ENCODE measurements at regions not wholly inside any gene's neighbourhood (a gene's known extent, or its start where the extent isn't known, plus 50 kb on each side); places are given as distances from the start of the nearest gene placed in this dataset.
"Not testable (repeated sequence)": the region's sequence is repeated elsewhere in the genome, so short reads cannot be mapped to it uniquely, and the experiment has no call there.

DNA sequence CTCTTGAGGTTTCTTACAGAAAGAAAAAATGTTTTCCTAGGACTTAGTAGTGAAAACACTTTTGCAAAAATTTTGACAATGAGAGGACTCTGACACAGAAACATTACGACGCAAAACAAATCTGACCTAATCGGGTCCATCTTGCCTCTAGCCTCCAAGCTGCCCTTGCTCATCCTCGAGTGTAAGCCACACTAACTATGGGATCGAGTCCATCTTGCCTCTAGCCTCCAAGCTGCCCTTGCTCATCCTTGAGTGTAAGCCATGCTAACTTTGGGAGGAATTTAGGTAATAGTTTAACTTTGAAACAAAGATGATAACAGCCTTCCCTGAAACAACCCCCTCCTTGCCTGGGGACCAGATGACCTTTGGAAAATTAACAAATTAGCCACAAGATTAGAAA is 100.3 kb upstream of the FRG1 start:
- in situ Hi-C loops (cut with MboI; ENCODE audit: low pct_unique_long_range_greater_than_20kb, low sequenced_read_pairs, unreplicated experiment), result no loop called here
- TF ChIP-seq, protein P1, sequence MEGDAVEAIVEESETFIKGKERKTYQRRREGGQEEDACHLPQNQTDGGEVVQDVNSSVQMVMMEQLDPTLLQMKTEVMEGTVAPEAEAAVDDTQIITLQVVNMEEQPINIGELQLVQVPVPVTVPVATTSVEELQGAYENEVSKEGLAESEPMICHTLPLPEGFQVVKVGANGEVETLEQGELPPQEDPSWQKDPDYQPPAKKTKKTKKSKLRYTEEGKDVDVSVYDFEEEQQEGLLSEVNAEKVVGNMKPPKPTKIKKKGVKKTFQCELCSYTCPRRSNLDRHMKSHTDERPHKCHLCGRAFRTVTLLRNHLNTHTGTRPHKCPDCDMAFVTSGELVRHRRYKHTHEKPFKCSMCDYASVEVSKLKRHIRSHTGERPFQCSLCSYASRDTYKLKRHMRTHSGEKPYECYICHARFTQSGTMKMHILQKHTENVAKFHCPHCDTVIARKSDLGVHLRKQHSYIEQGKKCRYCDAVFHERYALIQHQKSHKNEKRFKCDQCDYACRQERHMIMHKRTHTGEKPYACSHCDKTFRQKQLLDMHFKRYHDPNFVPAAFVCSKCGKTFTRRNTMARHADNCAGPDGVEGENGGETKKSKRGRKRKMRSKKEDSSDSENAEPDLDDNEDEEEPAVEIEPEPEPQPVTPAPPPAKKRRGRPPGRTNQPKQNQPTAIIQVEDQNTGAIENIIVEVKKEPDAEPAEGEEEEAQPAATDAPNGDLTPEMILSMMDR (IDR thresholded peaks at IDR 0.05; ENCODE audit: extremely low read depth, insufficient read depth, missing control alignments), result no peak
- DNase-seq (ENCODE audit: low spot score), result no peak

DNA sequence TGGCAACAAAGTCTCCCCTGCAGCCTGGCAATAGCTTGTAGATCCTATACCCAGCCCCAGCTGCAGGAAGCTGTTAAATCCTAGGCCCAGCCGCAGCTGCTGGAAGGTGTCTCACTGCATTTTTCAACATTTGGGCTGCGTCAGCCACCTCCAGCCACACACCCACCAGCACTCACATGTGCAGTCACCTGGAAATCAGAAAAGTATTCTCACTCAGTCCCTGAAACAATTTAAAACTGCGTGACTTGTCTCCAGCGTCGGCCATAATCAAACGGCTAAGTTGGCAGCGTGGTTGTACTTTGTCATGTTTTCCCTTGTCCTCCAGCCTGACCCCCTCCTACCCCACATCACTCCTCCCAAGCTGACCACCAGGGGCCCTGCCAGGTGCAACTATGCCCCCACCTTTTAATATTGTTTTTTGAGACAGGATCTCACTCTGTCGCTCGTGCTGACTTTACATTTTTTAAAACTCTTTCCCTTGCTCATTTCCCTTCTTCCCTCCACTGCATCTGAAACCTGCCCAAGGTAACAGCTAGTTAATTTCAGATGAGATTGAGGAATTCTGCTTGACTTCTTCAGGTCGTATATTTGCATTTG is 97.2 kb upstream of the FRG1 start:
- DNase-seq (ENCODE audit: low spot score), result no peak
- TF ChIP-seq, protein P1 (IDR thresholded peaks at IDR 0.05; ENCODE audit: extremely low read depth, insufficient read depth, missing control alignments), result no peak
- in situ Hi-C loops (cut with MboI; ENCODE audit: low pct_unique_long_range_greater_than_20kb, low sequenced_read_pairs, unreplicated experiment), result no loop called here

DNA sequence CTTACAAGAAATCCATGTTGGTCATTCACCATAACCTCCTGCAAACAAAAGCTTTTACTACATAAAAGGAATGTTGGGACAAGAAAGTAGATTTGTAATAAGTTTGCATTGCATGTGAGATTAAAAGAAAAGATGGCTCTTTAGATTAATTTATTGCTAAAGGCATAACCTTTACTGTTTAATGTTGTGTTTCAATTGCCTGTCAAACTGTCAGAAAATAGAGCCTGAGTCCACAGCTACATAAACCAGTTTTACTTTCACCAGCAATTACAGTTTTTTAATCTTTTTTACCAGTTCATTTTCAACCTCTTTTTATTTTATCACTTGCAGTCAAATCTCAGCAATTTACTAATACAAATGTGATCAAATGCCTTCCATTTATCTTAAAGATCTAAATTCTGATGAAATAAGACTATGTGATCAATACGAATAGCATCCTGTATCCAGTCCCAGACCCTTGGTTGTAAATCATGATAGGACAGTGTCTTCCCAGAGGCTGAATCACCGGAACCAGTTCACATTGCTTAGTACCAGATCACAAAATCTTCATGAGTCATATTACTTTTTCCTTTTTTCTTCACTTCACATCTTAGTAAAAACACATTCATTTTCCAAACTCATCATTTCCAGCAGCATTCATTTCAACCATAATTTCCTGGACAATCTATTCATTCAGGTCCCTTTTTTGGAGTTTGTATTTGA is 95.4 kb upstream of the FRG1 start:
- TF ChIP-seq, protein P1 (IDR thresholded peaks at IDR 0.05; ENCODE audit: extremely low read depth, insufficient read depth, missing control alignments), result no peak
- in situ Hi-C loops (cut with MboI; ENCODE audit: low pct_unique_long_range_greater_than_20kb, low sequenced_read_pairs, unreplicated experiment), result no loop called here
- no peak for DNase-seq (ENCODE audit: low spot score)

DNA sequence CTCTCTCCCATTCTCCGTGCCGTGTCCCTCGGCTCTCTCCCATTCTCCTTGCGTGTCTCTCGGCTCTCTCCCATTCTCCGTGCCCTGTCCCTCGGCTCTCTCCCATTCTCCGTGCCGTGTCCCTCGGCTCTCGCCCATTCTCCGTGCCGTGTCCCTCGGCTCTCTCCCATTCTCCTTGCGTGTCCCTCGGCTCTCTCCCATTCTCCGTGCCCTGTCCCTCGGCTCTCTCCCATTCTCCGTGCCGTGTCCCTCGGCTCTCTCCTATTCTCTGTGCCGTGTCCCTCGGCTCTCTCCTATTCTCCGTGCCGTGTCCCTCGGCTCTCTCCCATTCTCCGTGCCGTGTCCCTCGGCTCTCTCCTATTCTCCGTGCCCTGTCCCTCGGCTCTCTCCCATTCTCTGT is 94.6 kb upstream of the FRG1 start:
- DNase-seq (ENCODE audit: low spot score); in situ Hi-C loops (cut with MboI; ENCODE audit: low pct_unique_long_range_greater_than_20kb, low sequenced_read_pairs, unreplicated experiment): not testable (repeated sequence)

DNA sequence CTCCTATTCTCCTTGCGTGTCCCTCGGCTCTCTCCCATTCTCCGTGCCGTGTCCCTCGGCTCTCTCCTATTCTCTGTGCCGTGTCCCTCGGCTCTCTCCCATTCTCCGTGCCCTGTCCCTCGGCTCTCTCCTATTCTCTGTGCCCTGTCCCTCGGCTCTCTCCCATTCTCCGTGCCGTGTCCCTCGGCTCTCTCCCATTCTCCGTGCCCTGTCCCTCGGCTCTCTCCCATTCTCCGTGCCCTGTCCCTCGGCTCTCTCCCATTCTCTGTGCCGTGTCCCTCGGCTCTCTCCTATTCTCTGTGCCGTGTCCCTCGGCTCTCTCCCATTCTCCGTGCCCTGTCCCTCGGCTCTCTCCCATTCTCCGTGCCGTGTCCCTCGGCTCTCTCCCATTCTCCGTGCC is 94.1 kb upstream of the FRG1 start:
- DNase-seq (ENCODE audit: low spot score); in situ Hi-C loops (cut with MboI; ENCODE audit: low pct_unique_long_range_greater_than_20kb, low sequenced_read_pairs, unreplicated experiment): not testable (repeated sequence)

DNA sequence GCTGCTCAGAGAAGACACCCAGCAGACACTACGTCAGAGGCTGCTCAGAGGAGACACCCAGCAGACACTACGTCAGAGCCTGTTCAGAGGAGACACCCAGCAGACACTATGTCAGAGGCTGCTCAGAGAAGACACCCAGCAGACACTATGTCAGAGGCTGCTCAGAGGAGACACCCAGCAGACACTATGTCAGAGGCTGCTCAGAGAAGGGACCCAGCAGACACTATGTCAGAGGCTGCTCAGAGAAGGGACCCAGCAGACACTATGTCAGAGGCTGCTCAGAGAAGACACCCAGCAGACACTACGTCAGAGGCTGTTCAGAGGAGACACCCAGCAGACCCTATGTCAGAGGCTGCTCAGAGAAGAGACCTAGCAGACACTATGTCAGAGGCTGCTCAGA is 92.0 kb upstream of the FRG1 start:
- in situ Hi-C loops (cut with MboI; ENCODE audit: low pct_unique_long_range_greater_than_20kb, low sequenced_read_pairs, unreplicated experiment); DNase-seq (ENCODE audit: low spot score): not testable (repeated sequence)

DNA sequence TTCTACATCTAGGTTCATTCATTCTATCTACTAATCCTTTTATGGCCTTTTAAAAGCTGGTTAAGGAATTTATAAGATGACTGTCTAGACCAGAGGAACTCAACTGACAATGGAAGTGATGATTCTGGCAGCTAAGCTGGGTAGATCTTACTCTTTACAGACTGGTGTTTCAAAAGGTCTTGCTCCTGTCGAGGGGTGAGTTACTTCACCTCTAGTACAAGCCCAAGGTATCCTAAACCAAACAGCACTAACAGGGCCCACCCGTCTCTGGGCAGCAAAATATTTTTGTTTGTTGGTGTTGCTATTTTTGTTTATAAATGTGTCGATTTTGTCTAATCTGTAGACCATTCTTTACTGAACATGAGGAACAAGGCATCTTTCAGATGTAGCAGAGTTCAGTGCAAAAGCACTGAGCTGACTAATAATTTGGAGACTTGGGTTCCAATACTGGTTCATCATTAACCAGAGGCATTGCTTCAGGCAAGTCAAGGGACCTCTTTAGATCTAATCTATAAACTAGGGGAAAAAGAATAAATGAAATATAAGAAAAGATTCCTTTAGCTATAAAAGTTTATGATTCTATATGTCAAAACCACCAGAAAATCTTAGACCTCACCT is 90.3 kb upstream of the FRG1 start:
- in situ Hi-C loops (cut with MboI; ENCODE audit: low pct_unique_long_range_greater_than_20kb, low sequenced_read_pairs, unreplicated experiment), result no loop called here
- no peak for DNase-seq (ENCODE audit: low spot score)

DNA sequence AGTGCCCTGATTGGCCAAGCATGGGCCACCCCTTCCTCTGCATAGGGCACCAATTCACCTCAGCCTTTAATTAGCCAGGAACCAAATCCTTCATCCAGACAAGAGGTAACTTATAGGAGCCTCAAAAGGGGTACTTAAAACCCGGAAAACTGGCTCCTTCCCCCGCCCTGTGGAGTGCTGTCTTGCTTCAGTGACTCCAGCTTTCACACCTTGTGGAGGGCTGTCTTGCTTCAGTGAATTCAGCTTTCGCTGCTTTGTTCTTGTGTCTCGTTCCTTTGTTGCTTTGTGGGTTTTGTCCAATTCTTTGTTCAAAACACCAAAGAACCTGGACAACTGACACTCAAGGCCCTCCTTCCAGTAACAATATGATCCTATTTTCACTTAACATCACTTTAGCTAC is 82.2 kb upstream of the FRG1 start:
- in situ Hi-C loops (cut with MboI; ENCODE audit: low pct_unique_long_range_greater_than_20kb, low sequenced_read_pairs, unreplicated experiment), result no loop called here
- DNase-seq (ENCODE audit: low spot score), result no peak
- TF ChIP-seq, protein P1 (IDR thresholded peaks at IDR 0.05; ENCODE audit: extremely low read depth, insufficient read depth, missing control alignments), result no peak

More for the DNA sequence above, 90.3 kb upstream of the FRG1 start:
- TF ChIP-seq, protein P1 (IDR thresholded peaks at IDR 0.05; ENCODE audit: extremely low read depth, insufficient read depth, missing control alignments), result no peak
